GM19023 (cell line): ENCODE measurements at regions not wholly inside any gene's neighbourhood (a gene's known extent, or its start where the extent isn't known, plus 50 kb on each side); places are given as distances from the start of the nearest gene placed in this dataset.
"Not testable (repeated sequence)": the region's sequence is repeated elsewhere in the genome, so short reads cannot be mapped to it uniquely, and the experiment has no call there.

Experiments
- ATAC-seq: cut with Tn5 transposase; IDR thresholded peaks from one replicate; pipeline ENCODE4 v1.9.1; 2021; ENCODE audit warnings: mild to moderate bottlenecking, moderate library complexity; ENCODE audit not compliant: unreplicated experiment

- no peak for ATAC-seq
Measured at GRCh38 chr22:47883757-47884156, 1121.3 kb downstream of the TBC1D22A start.

- ATAC-seq: no peak
Measured at GRCh38 chr22:47879346-47879745, 1116.9 kb downstream of the TBC1D22A start.

DNA sequence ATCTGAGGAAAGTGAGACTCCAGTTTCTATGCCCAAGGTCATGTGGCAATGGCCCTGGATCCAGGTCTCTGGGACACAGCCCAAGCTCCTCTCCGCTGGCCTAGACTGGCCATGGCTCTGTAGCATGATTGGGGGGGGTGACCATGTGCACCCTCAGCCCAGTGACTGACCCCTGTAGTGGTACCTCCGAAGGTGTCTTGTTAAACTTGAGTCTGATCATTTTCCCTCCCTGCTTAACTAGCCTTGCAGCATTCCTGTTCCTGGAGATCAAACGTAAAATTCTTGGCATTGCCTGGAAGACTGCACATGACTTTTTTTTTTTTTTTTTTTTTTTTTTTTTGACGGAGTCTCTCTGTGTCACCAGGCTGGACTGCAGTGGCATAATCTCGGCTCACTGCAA, 1116.0 kb downstream of the TBC1D22A start:
- no peak for ATAC-seq

- no peak for ATAC-seq
Measured at GRCh38 chr22:47872761-47873535, 1110.5 kb downstream of the TBC1D22A start.

DNA sequence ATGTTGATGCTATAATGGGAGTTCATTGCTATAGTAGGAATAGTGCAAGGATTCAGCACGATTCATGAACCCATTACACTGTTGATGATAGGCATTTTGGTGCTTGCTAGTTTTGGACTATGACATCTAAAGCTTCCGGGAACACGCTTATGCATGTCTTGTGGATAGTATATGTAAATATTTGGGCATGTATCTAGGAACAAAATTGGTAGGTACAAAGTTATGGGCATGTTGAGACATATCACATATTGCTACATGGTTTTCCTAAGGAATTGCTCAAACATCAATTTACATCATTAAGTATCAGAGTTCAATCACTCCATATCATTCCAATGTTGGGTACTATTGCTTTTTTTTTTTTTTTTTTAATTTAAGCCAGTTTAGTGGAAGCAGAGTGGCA, 1103.2 kb downstream of the TBC1D22A start:
- ATAC-seq: no peak

GRCh38 chr22:47862394-47862793, 1099.9 kb downstream of the TBC1D22A start:
- no peak for ATAC-seq

DNA sequence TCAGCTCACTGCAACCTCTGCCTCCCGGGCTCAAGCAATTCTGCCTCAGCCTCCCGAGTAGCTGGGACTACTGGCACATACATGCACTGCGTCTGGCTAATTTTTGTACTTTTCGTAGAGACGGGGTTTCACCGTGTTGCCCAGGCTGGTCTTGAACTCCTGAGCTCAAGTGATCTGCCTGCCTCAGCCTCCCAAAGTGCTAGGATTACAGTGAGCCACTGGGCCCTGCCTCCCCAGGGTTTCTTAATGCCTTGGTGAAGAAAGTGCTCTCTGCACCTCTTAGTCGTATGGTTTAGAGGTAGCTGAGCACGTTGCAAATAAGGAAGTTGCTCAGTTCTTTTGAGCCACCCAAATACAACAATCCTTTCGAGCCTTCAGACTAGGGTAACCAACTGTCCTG, 1098.5 kb downstream of the TBC1D22A start:
- ATAC-seq: not testable (repeated sequence)

GRCh38 chr22:47859881-47860525, 1097.6 kb downstream of the TBC1D22A start:
- ATAC-seq: no peak

DNA sequence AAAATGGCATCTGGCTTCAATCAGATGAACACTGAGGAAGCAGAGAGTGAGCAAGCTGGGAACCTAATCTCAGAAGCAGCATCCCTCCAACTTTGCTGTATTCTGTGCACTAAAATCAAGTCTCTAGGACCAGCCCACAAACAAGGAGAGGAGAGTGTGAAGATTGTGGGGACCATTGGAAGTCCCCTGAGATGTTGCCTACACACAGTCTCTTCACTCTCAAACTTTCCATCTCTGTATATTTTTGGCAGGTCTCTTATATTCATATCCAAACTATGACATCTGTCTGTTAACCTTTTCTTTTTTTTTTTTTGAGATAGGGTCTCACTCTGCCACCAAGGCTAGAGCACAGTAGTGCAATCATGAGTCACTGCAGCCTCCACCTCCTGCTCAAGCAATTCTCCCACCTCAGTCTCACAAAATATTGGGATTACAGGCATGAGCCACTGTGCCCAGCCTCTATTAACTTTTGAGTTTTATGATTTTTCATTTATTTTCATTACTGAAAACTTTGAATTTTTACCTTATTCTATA, 1096.4 kb downstream of the TBC1D22A start:
- ATAC-seq: no peak

GRCh38 chr22:47854680-47855079, 1092.2 kb downstream of the TBC1D22A start:
- no peak for ATAC-seq

GRCh38 chr22:47854251-47854650, 1091.8 kb downstream of the TBC1D22A start:
- ATAC-seq: no peak

DNA sequence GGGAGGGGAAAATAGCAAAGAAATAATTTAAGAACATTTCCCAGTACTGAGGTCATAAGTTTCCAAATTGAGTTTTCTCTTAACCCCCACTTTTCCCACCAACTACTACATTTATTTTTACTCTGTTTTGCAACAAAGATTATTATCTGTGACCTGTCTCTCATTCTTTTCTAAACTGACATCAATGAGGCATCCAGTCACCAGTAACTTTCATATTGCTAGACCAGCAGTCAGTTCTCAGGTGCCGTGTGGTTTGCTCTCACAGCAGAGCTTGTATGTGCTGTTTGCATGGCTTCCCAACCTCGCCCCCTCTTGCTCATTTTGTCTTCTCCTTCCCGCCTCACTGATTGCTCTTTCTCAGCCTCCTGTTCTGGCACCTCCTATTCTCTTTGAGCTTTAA, 1091.3 kb downstream of the TBC1D22A start:
- no peak for ATAC-seq

GRCh38 chr22:47851586-47851985, 1089.1 kb downstream of the TBC1D22A start:
- no peak for ATAC-seq

DNA sequence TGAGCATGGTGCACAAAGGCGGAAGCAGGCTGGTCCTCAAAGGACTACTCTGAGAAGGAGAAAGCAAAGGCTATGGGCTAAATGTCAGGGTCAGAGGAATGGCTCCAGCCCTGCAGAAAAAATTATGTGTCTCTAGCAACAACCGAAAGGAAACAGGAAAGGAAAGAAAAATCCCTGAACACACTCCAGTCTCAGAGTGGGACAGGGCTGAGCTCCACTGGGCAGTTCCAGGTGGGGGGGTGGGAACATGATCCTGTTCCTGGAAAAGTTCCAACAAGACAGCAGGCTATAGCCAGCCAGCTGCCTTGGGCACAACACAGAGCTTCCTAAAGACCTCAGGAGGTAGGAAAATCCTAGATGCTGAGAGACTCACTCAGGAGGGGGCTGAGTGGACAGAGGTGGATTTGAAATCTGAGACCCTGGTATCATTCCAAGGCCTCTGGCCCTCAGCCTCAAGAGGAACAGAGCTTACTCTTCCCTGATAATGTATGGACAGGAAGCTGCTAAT, 1088.2 kb downstream of the TBC1D22A start:
- no peak for ATAC-seq

DNA sequence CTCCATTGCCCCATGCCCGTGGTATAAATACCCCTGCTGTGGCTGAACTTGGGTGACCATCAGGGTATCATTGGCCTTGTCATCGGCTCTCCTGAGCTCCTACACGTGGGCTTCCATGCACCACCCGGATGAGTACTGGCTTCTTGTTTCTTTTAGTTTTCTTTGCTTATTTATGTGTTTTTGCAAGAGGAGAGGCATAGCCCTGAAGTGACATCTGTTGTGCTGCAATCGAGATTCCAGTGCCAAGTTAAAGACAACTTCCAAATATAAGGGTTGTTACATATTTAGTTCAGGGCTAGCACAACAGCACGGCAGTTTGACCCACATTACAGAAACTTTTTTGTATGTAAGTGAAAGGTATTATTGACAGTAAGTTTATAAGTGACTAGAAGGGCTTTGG, 1087.1 kb downstream of the TBC1D22A start:
- no peak for ATAC-seq

GRCh38 chr22:47848184-47848920, 1085.9 kb downstream of the TBC1D22A start:
- no peak for ATAC-seq

GRCh38 chr22:47847131-47847890, 1084.9 kb downstream of the TBC1D22A start:
- ATAC-seq: no peak

GRCh38 chr22:47846206-47846605, 1083.8 kb downstream of the TBC1D22A start:
- ATAC-seq: no peak

GRCh38 chr22:47842119-47842518, 1079.7 kb downstream of the TBC1D22A start:
- ATAC-seq: no peak

DNA sequence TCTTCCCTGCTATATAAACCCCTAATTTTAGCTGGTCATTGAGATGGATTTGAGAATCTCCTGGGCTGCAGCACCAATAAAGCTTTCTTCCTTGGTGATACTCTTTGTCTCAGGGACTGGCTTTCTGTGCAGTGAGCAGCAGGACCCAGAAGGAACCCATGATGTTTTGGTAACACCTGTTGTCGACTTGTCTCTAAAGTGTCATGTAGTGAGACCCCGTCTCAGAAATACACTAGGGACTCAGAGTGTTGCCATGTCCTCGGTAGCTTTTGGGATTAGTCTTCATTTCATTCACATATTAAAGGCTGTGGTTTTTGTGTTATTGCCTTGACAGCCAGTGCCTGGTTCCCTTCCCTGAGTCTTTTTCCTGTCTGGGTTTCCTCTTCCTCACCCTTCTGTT, 1078.7 kb downstream of the TBC1D22A start:
- no peak for ATAC-seq
